OCI-LY7 (cell line): ENCODE measurements at regions not wholly inside any gene's neighbourhood (a gene's known extent, or its start where the extent isn't known, plus 50 kb on each side); places are given as distances from the start of the nearest gene placed in this dataset.

Experiments used
- EZH2phosphoT487 ChIP-seq: fragments of 200-600 bp; sonication (generic); IDR thresholded peaks from 2 replicates; pipeline ENCODE4 v1.6.1; 2018; ENCODE audit warnings: low read depth, borderline replicate concordance, mild to moderate bottlenecking, mixed run types, antibody characterized with exemption, low read length, moderate library complexity, mixed read lengths
- TF ChIP-seq, protein P1 (sequence below): fragments of 200-600 bp; sonication (generic); conservative IDR thresholded peaks from 2 replicates; pipeline ENCODE4 v1.5.1; 2014; ENCODE audit warnings: mild to moderate bottlenecking, antibody characterized with exemption, low read length, moderate library complexity, mixed read lengths

DNA sequence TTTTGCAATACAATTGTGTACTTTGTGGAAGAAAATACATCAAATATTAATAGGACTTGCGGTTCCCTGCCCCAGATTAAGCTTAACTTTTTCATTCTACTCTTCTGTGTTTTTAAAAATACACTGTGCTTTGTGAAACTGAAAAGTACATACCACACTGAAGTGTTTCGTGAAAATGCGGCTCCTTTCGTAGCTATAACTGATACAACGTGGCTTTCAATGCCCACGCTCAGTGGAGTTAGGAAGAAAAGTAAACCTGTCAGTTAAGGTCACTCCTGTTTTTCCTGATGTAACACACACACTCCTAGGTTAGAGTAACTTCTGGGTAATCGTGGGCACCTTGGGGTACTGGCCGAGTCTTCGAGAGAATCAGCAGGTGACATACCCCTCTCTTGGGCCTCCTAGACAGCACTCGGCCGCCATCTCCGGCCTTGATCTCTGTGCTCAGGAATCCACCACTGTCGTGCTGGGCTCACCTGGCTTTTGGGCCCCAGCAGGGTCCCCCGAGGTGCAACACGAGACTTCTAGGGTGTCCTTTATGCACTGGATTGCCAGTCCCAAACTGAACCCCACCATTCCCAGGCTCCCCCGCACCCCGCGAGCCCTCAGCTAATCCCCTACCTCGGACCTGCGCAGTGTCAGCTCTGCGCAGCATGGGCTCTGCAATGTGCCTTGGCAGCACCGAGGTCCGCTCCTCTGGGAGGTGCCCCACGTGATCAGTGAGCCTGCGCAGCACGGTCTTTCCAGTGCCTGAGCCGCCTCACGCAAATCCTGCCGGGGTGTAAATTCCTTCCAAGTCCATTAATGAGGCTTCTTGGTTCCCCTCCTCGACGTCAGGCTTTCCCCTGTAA is 162.6 kb upstream of the INTU start:
- TF ChIP-seq, protein P1, sequence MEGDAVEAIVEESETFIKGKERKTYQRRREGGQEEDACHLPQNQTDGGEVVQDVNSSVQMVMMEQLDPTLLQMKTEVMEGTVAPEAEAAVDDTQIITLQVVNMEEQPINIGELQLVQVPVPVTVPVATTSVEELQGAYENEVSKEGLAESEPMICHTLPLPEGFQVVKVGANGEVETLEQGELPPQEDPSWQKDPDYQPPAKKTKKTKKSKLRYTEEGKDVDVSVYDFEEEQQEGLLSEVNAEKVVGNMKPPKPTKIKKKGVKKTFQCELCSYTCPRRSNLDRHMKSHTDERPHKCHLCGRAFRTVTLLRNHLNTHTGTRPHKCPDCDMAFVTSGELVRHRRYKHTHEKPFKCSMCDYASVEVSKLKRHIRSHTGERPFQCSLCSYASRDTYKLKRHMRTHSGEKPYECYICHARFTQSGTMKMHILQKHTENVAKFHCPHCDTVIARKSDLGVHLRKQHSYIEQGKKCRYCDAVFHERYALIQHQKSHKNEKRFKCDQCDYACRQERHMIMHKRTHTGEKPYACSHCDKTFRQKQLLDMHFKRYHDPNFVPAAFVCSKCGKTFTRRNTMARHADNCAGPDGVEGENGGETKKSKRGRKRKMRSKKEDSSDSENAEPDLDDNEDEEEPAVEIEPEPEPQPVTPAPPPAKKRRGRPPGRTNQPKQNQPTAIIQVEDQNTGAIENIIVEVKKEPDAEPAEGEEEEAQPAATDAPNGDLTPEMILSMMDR: no peak
- no peak for TF ChIP-seq EZH2phosphoT487
